ENCODE measurements at regions not wholly inside any gene's neighbourhood (a gene's known extent, or its start where the extent isn't known, plus 50 kb on each side); places are given as distances from the start of the nearest gene placed in this dataset.
A peak's percentile ranks its signal among the peaks of the same experiment; 100 is the strongest.
"Not testable (repeated sequence)": the region's sequence is repeated elsewhere in the genome, so short reads cannot be mapped to it uniquely, and the experiment has no call there.

- Histone ChIP-seq H3K79me2 (ENCODE audit: insufficient read depth) (no peaks in the 10 kb centered on the region), H3K36me3 (replicated peaks in 1 of 2; ENCODE audit: control insufficient read depth in 1 of 2, insufficient read depth in 2 of 2, low read length in 1 of 2) (no peaks in the 10 kb centered on the region), H2AFZ (ENCODE audit: low read depth) (no peak overlapping the region), H3K9ac (no peak overlapping the region), H3K9me2 (no peaks in the 10 kb centered on the region), H3K27ac (ENCODE audit: low read depth in 2 of 2, low read length in 1 of 2) (no peak overlapping the region), H4K20me1 (ENCODE audit: insufficient read depth) (no peaks in the 10 kb centered on the region), H3K4me3 (ENCODE audit: low read depth in 2 of 2, low read length in 1 of 2) (no peak overlapping the region), H3K4me2 (no peak overlapping the region), H3K4me1 (ENCODE audit: control insufficient read depth in 1 of 2, insufficient read depth in 2 of 2, low read depth in 1 of 2, low read length in 1 of 2) (peaks cover 0 to 25% of the 10 kb centered on the region in 2 experiments; a peak in 2 of 4 replicates), H3K9me3 (no peaks in the 10 kb centered on the region), H3F3A (replicated peaks; ENCODE audit: insufficient read depth) (no peaks in the 10 kb centered on the region), H3K27me3 (ENCODE audit: insufficient read depth) (no peaks in the 10 kb centered on the region)
- TF ChIP-seq RAD21 (IDR thresholded peaks at IDR 0.05; ENCODE audit: low read length) (no peak), RFX5 (IDR thresholded peaks at IDR 0.05; ENCODE audit: low read length) (no peak), TCF12 (IDR thresholded peaks at IDR 0.05) (no peak), IRF3 (IDR thresholded peaks at IDR 0.05; ENCODE audit: low read depth, low read length) (no peak), PBX3 (IDR thresholded peaks at IDR 0.05) (no peak), SMC3 (IDR thresholded peaks at IDR 0.05; ENCODE audit: low read depth, low read length) (no peak), USF1 (IDR thresholded peaks at IDR 0.05; ENCODE audit: borderline replicate concordance, low read depth) (no peak)
- DNase-seq = peak; percentile 18
- CTCF ChIA-PET = interaction anchor here (1.0 to 1.6 kb wide), 6 partner anchors 8 to 599 kb away, joined by 3 to 4 read pairs (median 4); no protein-coding TSS in a partner anchor
- WGBS (ENCODE audit: low lambda C conversion rate) = 20% methylated on average over 9 of the region's 10 CpGs
- POLR2A ChIA-PET = no interaction called here
Observed at GRCh38 chr19:30066781-30067759, 125.0 kb downstream of the URI1 start.

GRCh38 chr19:30067956-30068506 lies 126.0 kb downstream of the URI1 start:
- H3K27ac ChIP-seq (ENCODE audit: low read depth in 2 of 2, low read length in 1 of 2); POLR2A ChIA-PET; H3K4me2 ChIP-seq; H3K36me3 ChIP-seq (replicated peaks in 1 of 2; ENCODE audit: control insufficient read depth in 1 of 2, insufficient read depth in 2 of 2, low read length in 1 of 2); H3K4me3 ChIP-seq (ENCODE audit: low read depth in 2 of 2, low read length in 1 of 2); H3K79me2 ChIP-seq (ENCODE audit: insufficient read depth); DNase-seq; H3K9me3 ChIP-seq; H3K9me2 ChIP-seq; H3F3A ChIP-seq (replicated peaks; ENCODE audit: insufficient read depth); H3K9ac ChIP-seq; H2AFZ ChIP-seq (ENCODE audit: low read depth); H3K27me3 ChIP-seq (ENCODE audit: insufficient read depth); H4K20me1 ChIP-seq (ENCODE audit: insufficient read depth): not testable (repeated sequence)
- H3K4me1 ChIP-seq (ENCODE audit: control insufficient read depth in 1 of 2, insufficient read depth in 2 of 2, low read depth in 1 of 2, low read length in 1 of 2) = peaks cover 0 to 25% of the 10 kb centered on the region in 2 experiments; a peak in 2 of 4 replicates
- WGBS (ENCODE audit: low lambda C conversion rate) = 68% methylated on average over 2 of the region's 2 CpGs
- CTCF ChIA-PET = interaction anchor here (1.3 kb wide), 1 partner anchor 9 kb away, joined by 4 read pairs; no protein-coding TSS in a partner anchor

Data from SK-N-SH (cell line).